MM.1S (cell line): ENCODE measurements at regions not wholly inside any gene's neighbourhood (a gene's known extent, or its start where the extent isn't known, plus 50 kb on each side); places are given as distances from the start of the nearest gene placed in this dataset.

ENCODE experiments used
- CTCF ChIP-seq: fragments of 300-600 bp; sonication (generic); IDR thresholded peaks from 2 replicates; pipeline ENCODE4 v1.5.1; 2016; ENCODE audit warnings: antibody characterized with exemption, low read length, mixed read lengths
- EZH2phosphoT487 ChIP-seq: fragments of 300-600 bp; sonication (generic); IDR thresholded peaks from 2 replicates; pipeline ENCODE4 v1.6.1; 2018; ENCODE audit warnings: antibody characterized with exemption, low read length

GRCh38 chr9:103992938-103993579 lies 101.0 kb upstream of the SMC2 start:
- no peak for TF ChIP-seq CTCF
- no peak for TF ChIP-seq EZH2phosphoT487
